ENCODE measurements at regions not wholly inside any gene's neighbourhood (a gene's known extent, or its start where the extent isn't known, plus 50 kb on each side); places are given as distances from the start of the nearest gene placed in this dataset.

- WGBS, 2 donors, result 88 to 92% methylated on average over 2 of the region's 2 CpGs
- DNase-seq, result no peak
- no peak overlapping the region for H3K9ac ChIP-seq (ENCODE audit: insufficient read depth in 1 of 2, low read length in 2 of 2)
- H3K36me3 ChIP-seq (ENCODE audit: control insufficient read depth in 4 of 4, insufficient read depth in 4 of 4, low read length in 4 of 4), result no peaks in the 10 kb centered on the region
- no peak overlapping the region for H3K4me3 ChIP-seq
- H3K27ac ChIP-seq (ENCODE audit: low read depth in 1 of 2, low read length in 1 of 2), result no peak overlapping the region
- no peaks in the 10 kb centered on the region for H3K9me3 ChIP-seq (ENCODE audit: control insufficient read depth in 4 of 4, insufficient read depth in 3 of 4, low read length in 3 of 4)
- H3K27me3 ChIP-seq (ENCODE audit: control insufficient read depth in 3 of 3, insufficient read depth in 3 of 3, low read length in 2 of 3), result no peaks in the 10 kb centered on the region
- peaks cover 0 to 2% (median 0%) of the 10 kb centered on the region in 5 donors for H3K4me1 ChIP-seq (ENCODE audit: control insufficient read depth in 5 of 5, insufficient read depth in 5 of 5, low read length in 5 of 5)
- no peak for ATAC-seq (ENCODE audit: insufficient read depth, low FRiP score)
- no peak for TF ChIP-seq CTCF (IDR thresholded peaks at IDR 0.05; ENCODE audit: control extremely low read depth, extremely low read depth)
Measured at GRCh38 chr2:82826437-82826836, 1632.6 kb downstream of the SUCLG1 start.

GRCh38 chr2:82825410-82826090 lies 1633.5 kb downstream of the SUCLG1 start:
- no peak overlapping the region for H3K27ac ChIP-seq (ENCODE audit: low read depth in 1 of 2, low read length in 1 of 2)

GRCh38 chr2:82823892-82824291 lies 1635.2 kb downstream of the SUCLG1 start:
- Histone ChIP-seq H3K27ac (ENCODE audit: low read depth in 1 of 2, low read length in 1 of 2) (no peak overlapping the region), H3K9me3 (ENCODE audit: control insufficient read depth in 4 of 4, insufficient read depth in 3 of 4, low read length in 3 of 4) (no peaks in the 10 kb centered on the region), H3K4me1 (ENCODE audit: control insufficient read depth in 5 of 5, insufficient read depth in 5 of 5, low read length in 5 of 5) (no peaks in the 10 kb centered on the region), H3K36me3 (ENCODE audit: control insufficient read depth in 4 of 4, insufficient read depth in 4 of 4, low read length in 4 of 4) (no peaks in the 10 kb centered on the region), H3K27me3 (ENCODE audit: control insufficient read depth in 3 of 3, insufficient read depth in 3 of 3, low read length in 2 of 3) (no peaks in the 10 kb centered on the region), H3K9ac (ENCODE audit: insufficient read depth in 1 of 2, low read length in 2 of 2) (no peak overlapping the region), H3K4me3 (no peak overlapping the region)
- no peak for DNase-seq
- no peak for ATAC-seq (ENCODE audit: insufficient read depth, low FRiP score)
- no peak for TF ChIP-seq CTCF (IDR thresholded peaks at IDR 0.05; ENCODE audit: control extremely low read depth, extremely low read depth)
- 86 to 87% methylated on average over 1 of the region's 1 CpG for WGBS, 2 donors

More at GRCh38 chr2:82825410-82826090, 1633.5 kb downstream of the SUCLG1 start:
- TF ChIP-seq CTCF (IDR thresholded peaks at IDR 0.05; ENCODE audit: control extremely low read depth, extremely low read depth), result no peak
- Histone ChIP-seq H3K9me3 (ENCODE audit: control insufficient read depth in 4 of 4, insufficient read depth in 3 of 4, low read length in 3 of 4) (no peaks in the 10 kb centered on the region), H3K4me3 (no peak overlapping the region), H3K4me1 (ENCODE audit: control insufficient read depth in 5 of 5, insufficient read depth in 5 of 5, low read length in 5 of 5) (no peaks in the 10 kb centered on the region), H3K27me3 (ENCODE audit: control insufficient read depth in 3 of 3, insufficient read depth in 3 of 3, low read length in 2 of 3) (no peaks in the 10 kb centered on the region), H3K9ac (ENCODE audit: insufficient read depth in 1 of 2, low read length in 2 of 2) (no peak overlapping the region), H3K36me3 (ENCODE audit: control insufficient read depth in 4 of 4, insufficient read depth in 4 of 4, low read length in 4 of 4) (no peaks in the 10 kb centered on the region)
- no peak for ATAC-seq (ENCODE audit: insufficient read depth, low FRiP score)
- 88% methylated on average over 8 of the region's 8 CpGs for WGBS, 2 donors
- DNase-seq, result no peak

GRCh38 chr2:82819951-82820350 lies 1639.1 kb downstream of the SUCLG1 start:
- WGBS, 2 donors, result 95 to 96% methylated on average over 10 of the region's 10 CpGs
- no peak overlapping the region for H3K9ac ChIP-seq (ENCODE audit: insufficient read depth in 1 of 2, low read length in 2 of 2)
- TF ChIP-seq CTCF (IDR thresholded peaks at IDR 0.05; ENCODE audit: control extremely low read depth, extremely low read depth), result no peak
- DNase-seq, result no peak
- no peaks in the 10 kb centered on the region for H3K9me3 ChIP-seq (ENCODE audit: control insufficient read depth in 4 of 4, insufficient read depth in 3 of 4, low read length in 3 of 4)
- no peaks in the 10 kb centered on the region for H3K36me3 ChIP-seq (ENCODE audit: control insufficient read depth in 4 of 4, insufficient read depth in 4 of 4, low read length in 4 of 4)
- no peak for ATAC-seq (ENCODE audit: insufficient read depth, low FRiP score)
- no peak overlapping the region for H3K27ac ChIP-seq (ENCODE audit: low read depth in 1 of 2, low read length in 1 of 2)
- H3K27me3 ChIP-seq (ENCODE audit: control insufficient read depth in 3 of 3, insufficient read depth in 3 of 3, low read length in 2 of 3), result no peaks in the 10 kb centered on the region
- no peak overlapping the region for H3K4me3 ChIP-seq
- no peaks in the 10 kb centered on the region for H3K4me1 ChIP-seq (ENCODE audit: control insufficient read depth in 5 of 5, insufficient read depth in 5 of 5, low read length in 5 of 5)
